NCI-H2196 (cell line): ENCODE measurements at regions not wholly inside any gene's neighbourhood (a gene's known extent, or its start where the extent isn't known, plus 50 kb on each side); places are given as distances from the start of the nearest gene placed in this dataset.

ENCODE experiments used
- DNase-seq: peaks from one replicate; lab custom pipeline; 2025; ENCODE audit not compliant: unreplicated experiment; lab: John Stamatoyannopoulos, UW

- DNase-seq, result no peak
These were observed 371.1 kb upstream of the ZNF608 start for GRCh38 chr5:125117566-125117965.

DNA sequence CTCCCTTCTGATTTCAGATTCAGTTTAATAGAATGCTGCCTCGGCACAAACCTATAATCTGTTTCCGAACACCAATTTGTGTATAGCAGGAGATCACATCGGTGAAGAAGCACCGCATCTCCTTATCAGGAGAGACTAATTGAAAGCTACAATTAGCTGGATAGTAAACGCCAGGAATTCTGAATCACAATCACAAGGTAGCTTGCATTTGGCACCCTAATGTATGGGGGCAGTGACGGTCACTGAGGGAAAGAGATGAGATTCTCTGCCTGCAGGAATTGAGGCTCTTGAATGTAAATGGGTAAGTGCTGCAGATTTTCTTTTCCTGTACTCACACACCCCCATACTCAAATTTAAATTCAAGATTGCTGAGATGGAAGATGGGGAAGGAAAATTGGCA, 373.6 kb upstream of the ZNF608 start:
- DNase-seq, result no peak

- no peak for DNase-seq
These were observed 378.8 kb upstream of the ZNF608 start for GRCh38 chr5:125125031-125125823.

DNA sequence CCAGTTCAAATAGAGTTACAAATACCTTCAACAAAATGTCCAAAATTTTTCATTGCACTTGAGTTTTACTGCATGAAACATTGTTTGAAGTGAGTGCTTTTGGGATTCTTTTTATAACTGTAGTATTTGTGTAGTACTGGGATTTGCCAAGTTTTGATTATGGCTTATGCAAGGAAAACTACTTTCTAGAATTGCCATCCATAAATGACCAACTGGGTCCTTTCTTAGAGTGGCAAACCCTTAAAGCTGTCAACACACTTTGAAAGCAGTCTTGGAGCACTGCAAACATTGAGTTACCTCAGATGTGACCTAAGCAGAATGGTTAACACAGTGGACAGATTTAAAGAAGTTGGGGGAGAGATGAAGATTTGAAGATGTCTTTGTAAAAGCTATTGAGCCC, 379.6 kb upstream of the ZNF608 start:
- DNase-seq, result no peak

DNA sequence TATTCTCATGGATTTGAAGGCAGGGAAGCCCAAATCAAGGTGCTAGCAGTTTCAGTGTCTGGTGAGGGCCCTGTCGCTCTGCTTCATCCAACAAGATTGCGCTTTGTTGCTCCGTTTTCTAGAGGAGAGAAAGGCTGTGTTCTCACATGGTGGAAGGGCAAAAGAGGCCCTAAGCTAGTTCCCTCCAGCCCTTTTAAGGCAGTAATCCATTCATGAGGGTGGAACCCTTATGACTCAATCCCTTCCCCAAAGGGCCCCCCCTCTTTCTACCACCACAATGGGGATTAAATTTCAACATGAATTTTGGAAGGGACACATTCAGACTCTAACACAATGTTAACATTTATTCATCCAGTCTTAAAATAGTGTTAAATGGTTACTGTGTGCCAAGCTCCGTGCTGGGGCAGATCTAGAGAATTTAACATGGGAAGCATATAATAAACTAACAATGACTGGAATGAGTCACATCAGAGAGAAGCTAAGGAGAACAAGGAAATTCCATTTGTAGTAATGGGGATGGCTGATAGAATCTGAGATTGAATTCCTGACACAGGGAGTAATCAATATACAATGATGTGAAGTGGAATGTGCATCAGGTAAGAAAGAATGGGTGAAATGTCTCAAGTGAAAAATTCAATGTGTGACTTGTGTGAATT, 382.8 kb upstream of the ZNF608 start:
- DNase-seq, result no peak

GRCh38 chr5:125130591-125130990, 384.2 kb upstream of the ZNF608 start:
- no peak for DNase-seq

- no peak for DNase-seq
These were observed 388.0 kb upstream of the ZNF608 start for GRCh38 chr5:125134216-125135081.

DNA sequence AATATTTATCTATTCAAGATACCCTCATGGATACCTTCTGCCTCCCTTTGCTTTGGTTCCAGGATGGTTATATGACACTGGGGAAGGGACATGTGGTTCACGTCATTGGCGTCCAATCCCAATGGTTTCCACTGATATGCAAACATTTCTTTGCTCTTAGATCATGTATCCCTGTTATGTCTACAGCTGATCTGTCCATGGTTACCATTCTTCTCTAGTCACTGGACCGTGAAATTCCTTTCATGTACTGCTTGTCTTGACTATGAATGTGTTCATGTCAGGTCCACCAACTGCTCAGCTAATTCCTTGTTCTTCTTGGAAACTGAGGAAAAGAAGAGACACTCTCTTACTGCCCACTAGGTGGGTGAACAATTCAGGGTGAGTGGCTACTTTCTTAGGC, 391.1 kb upstream of the ZNF608 start:
- no peak for DNase-seq

DNA sequence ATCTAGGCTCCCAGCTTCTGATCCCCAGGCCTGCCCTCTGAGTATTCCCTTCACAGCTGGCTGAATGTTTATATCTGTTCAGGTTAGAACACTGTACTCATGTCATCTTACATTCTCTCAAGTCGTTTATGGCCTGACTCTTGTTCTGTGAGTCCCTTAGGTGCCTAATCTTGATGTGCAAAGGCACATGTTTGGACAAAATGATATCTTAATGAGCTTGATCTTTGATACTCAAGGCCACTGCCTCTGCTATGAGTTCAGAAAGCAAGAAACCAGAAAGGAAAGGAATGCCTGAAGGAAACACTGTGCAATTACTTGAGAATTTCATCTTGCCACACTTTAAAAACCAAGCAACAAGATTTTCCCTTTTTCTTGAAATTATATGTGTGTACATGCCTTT, 391.8 kb upstream of the ZNF608 start:
- no peak for DNase-seq

DNA sequence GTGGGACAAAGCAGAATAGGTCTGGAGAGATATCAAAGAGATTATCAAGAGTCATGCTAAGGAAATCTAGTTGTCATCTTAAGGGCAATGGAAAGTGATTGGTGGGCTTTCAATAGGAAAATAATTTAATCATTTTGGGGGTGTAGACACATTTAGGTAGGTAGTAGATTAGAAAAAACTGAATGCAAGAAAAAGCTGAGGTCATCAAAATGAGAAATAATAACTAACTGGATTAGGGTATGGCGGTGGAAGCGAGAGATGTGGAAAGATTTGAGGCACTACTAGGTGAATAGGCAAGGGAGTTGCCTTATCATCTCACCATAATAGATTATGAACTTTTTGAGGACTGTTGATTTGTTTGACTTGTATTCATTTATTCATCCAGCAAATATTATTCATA, 393.2 kb upstream of the ZNF608 start:
- DNase-seq, result no peak

- DNase-seq, result no peak
These were observed 393.8 kb upstream of the ZNF608 start for GRCh38 chr5:125140220-125140619.

DNA sequence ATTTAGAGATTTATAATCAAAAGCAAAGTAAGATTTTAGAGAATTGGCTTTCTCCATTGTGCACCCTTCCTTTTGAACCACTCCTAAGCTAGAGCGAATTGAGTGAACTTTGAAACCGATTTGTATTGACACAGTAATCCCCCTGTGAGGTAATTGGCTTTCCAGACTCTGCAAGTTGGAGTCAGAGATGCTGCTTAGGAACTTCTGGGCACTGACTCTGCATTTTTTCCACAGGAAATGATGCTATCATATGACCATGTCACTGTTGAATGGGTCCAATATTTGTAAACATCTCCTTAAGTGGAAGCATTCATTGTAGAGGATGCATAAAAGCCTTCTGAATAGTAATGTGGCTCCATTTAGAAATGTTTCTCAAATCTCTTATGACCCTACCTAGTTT, 394.4 kb upstream of the ZNF608 start:
- peak; percentile 32 for DNase-seq

- no peak for DNase-seq
These were observed 396.0 kb upstream of the ZNF608 start for GRCh38 chr5:125142458-125142857.

- DNase-seq, result no peak
These were observed 396.6 kb upstream of the ZNF608 start for GRCh38 chr5:125143011-125143410.

- no peak for DNase-seq
These were observed 401.6 kb upstream of the ZNF608 start for GRCh38 chr5:125148076-125148475.

DNA sequence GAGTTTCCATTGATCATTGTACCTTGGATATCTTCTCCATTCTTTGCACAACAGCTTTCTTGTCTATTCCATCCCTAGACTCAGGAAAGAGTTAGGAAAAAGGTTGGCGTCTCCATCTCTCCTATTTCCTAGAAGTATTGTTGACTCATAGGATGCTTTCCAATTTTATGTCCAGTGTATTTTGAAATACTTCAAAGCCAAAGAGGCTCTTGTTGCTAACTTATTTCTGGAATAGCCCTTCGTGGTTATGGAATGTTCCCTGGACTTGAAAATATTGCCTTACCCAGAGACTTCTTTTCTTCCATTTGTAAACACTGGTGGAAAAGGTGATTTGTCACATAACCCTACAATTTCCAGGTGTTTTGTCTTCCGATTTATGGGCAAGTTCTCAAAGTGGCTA, 402.3 kb upstream of the ZNF608 start:
- no peak for DNase-seq

- DNase-seq, result no peak
These were observed 402.7 kb upstream of the ZNF608 start for GRCh38 chr5:125149110-125149509.

DNA sequence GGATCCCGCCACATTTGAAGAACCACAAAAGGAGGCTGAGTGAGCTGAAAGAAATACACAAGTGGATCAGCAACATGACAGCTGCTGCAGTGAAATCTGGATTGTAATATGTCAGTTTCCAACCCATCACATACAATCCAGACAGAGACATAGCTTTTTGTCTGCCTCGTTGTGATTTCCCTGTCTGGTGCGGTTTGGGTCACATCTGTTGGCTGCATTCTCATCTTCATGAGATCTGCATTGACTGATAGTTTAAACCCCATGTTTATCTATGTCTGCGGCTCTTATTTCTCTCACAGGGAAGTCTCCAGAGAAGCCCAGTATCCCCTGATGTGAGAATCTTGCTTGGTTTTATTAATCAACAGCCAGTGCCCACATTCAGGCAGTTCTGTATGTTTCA, 403.1 kb upstream of the ZNF608 start:
- DNase-seq, result no peak

GRCh38 chr5:125150041-125150669, 403.7 kb upstream of the ZNF608 start:
- no peak for DNase-seq

- no peak for DNase-seq
These were observed 404.9 kb upstream of the ZNF608 start for GRCh38 chr5:125151150-125151900.

- DNase-seq, result no peak
These were observed 405.6 kb upstream of the ZNF608 start for GRCh38 chr5:125152044-125152443.
